ENCODE measurements at regions not wholly inside any gene's neighbourhood (a gene's known extent, or its start where the extent isn't known, plus 50 kb on each side); places are given as distances from the start of the nearest gene placed in this dataset.

- DNase-seq: no peak
Measured at GRCh38 chr14:62168564-62169155, 406.4 kb downstream of the SNAPC1 start.

GRCh38 chr14:62179367-62180018, 417.3 kb downstream of the SNAPC1 start:
- DNase-seq: no peak

GRCh38 chr14:62181591-62181990, 419.4 kb downstream of the SNAPC1 start:
- DNase-seq: no peak

DNA sequence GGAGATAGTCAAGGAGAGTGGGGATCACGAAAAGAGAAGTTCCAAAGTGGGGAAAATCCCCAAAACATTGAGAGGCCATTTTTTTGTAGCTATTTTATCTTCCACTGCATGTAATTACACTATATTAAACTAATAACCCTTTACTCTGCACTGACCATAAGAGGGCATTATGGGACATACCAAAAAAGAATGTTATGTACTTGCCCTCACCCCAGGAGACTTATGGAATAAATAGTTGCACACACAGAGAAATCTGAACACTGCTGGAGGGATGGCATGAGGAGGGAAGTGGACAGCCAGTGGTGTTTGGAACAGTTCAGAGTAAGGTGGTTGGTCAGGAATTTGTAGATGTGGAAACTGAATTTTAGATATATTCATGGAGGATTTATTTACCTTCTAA, 422.9 kb downstream of the SNAPC1 start:
- DNase-seq: no peak

- DNase-seq: no peak
Measured at GRCh38 chr14:62187265-62187664, 425.0 kb downstream of the SNAPC1 start.

DNA sequence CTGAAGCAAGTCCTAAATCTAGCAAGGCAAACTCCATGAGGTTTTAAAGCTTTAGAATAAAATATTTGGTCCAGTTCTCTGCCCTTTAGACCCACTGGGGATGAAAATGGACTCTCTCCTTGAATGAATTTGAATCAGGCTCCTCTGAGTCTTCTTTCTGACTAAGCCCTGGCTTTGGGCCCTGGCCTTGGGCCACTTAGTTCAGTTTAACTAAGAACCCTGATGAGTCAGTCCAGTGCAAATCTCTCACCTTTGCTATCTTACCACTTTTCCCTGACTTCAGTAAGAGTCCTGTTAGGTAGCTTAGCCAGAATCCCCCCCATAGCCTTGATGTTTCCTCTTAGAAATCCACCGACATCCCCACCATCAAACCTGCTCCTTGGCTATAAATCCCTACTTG, 427.5 kb downstream of the SNAPC1 start:
- DNase-seq: no peak

- no peak for DNase-seq
Measured at GRCh38 chr14:62206456-62206855, 444.2 kb downstream of the SNAPC1 start.

DNA sequence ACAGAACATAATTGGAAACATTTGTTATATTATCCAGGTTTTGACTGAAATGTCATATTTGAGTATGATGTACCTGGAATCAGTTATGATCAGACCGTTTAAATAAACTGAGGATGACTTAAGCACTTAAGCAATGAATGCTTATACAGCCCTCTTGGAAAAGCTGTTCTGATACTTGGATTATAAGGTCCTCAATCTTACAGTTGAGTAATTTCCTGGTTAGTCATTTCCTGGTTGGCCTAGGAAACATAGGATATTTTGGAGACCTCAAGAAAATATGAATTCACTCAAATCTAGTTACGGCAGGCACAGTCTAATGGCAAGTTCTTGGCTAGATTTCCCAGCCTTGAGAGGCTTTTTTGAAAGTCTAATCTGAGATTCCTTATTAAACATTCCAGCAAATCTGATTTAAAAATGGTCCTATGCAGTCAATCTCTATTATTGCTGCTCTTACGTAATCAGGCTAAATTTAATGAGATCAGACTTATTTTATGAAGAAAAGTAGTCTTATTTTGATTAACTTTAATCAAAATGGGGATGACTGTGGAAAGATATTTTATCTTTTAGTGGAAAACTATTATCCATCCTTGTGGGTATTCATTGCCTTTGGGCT, 447.2 kb downstream of the SNAPC1 start:
- DNase-seq: no peak

- DNase-seq: no peak
Measured at GRCh38 chr14:62213516-62213915, 451.3 kb downstream of the SNAPC1 start.

DNA sequence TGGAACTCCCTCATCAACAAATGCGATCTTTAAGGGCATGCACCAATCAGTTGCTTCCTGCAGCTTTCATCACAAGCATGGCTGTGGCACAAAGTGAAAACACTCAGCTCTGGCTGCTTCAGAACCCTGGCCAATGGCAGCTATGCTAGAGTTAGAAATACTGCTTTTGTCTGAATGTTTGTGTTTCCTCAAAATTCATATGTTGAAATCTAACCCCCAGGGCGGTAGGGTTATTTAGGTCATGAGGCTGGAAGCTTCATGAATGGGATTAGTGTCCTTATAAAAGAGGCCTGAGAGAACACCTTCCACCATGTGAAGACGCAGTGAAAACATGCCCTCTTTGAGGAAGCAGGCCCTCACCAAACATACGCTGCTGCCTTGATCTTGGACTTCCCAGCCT, 453.9 kb downstream of the SNAPC1 start:
- DNase-seq: no peak

DNA sequence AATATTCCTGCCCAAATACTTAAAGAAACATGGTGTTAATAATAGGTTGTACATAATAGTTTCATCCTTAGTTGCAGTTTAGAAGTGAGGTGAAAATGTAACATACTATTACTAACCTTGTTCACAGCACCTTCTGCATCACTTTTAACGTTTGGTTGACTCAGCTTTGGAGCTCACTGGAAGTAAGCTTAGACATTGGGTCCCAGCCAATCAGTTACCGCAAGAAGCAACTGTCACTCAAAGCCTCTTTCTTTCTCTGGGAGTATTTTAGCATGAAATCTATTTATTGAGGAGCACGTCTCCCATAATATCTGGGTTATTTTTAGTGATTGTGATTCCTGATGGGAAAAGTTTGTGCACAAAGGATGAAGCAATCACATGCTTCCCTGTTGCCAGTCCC, 472.6 kb downstream of the SNAPC1 start:
- DNase-seq: no peak

DNA sequence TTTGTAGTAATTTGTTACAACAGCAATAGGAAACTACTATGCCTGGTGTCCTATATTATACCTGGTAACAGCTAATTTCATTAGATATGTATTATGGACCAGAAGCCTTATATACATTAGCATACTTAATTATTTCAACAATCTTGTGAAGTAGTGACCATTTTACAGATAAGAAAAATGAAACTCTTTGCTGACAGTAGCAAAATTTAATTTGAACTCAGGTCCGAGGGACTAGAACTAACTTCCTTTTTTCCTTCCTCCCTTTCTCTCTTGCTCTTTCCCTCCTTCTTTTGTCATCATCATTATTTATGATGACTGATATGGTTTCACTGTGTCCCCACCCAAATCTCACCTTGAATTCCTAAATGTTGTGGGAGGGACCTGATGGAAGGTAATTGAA, 482.0 kb downstream of the SNAPC1 start:
- no peak for DNase-seq

GRCh38 chr14:62247266-62247665, 485.0 kb downstream of the SNAPC1 start:
- DNase-seq: no peak

DNA sequence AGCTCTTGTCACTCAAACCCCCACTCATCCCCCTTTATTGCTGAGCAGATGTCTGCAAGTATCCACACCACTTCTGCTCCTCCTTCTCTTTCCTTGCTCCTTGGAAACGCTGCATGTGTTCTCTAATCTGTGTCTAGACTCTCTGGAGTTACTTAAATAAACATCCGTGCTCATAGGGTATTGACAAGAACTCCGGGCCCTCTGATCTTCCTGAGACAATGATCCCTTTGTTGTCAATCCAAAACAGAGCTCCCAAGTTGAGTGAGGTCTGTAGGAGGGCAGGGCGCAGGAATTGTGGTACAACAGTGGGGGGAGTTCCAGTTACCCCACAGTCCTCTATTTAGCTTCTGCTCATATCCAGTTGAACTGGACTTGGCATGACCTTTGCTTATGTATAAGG, 489.0 kb downstream of the SNAPC1 start:
- no peak for DNase-seq

- DNase-seq: no peak
Measured at GRCh38 chr14:62253171-62253570, 491.0 kb downstream of the SNAPC1 start.

GRCh38 chr14:62253911-62254310, 491.7 kb downstream of the SNAPC1 start:
- DNase-seq: no peak

DNA sequence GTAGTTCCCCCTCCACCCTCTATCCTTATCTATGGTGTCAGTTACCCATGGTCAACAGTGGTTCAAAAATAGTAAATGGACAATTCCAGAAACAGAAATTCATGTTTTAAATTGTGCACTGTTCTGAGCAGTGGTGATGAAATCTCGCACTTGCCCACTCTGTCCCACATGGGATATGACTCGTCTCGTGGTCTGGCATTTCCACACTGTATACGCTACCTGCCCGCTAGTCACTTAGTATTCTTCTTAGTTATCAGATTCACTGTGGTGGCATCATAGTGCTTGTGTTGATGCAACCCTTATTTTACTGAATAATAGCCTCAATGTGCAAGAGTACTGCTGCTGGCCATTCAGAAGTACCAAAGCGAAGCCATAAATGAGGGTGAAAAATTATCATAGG, 507.0 kb downstream of the SNAPC1 start:
- DNase-seq: no peak

- no peak for DNase-seq
Measured at GRCh38 chr14:62270236-62270635, 508.0 kb downstream of the SNAPC1 start.

- DNase-seq: no peak
Measured at GRCh38 chr14:62280366-62280765, 518.1 kb downstream of the SNAPC1 start.

GRCh38 chr14:62283837-62284236, 521.6 kb downstream of the SNAPC1 start:
- DNase-seq: no peak

DNA sequence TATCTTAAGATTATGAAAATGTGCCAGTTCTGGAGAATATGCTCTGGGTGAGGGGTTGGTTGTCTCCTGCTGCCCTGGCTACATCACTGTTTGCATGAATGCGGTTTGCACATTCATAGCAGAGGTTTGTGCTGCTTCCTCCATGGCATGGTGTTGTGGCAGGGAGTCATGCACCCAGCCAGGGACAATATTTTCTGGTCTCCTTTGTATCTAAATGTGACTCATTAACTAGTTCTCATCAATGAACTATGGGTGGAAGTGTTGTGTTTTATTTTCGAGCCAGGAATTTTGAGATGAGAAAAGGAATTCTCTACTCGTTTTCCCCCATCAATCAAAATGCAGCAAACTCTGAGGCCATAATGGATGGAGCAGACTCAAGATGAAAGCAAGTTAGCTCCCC, 527.3 kb downstream of the SNAPC1 start:
- no peak for DNase-seq

DNA sequence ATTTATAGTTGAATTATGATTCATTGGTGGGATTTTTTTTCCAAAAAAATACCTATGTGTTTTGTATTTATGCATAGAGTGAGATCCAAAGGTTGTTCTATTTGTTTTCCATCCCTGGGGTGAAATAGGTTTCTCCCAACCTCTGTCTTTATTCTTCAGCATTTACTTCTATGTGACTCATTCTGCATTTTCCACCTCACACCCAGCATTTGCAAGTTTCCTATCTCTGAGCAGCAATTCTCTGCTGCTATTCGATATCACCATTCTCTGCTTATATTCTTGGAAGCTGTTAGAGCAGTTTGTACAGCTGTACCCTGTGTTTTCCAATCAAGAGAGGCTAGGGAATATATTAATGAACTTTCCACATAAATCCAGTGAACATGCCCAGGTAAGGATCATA, 538.9 kb downstream of the SNAPC1 start:
- DNase-seq: no peak

GRCh38 chr14:62301911-62302310, 539.7 kb downstream of the SNAPC1 start:
- DNase-seq: no peak

DNA sequence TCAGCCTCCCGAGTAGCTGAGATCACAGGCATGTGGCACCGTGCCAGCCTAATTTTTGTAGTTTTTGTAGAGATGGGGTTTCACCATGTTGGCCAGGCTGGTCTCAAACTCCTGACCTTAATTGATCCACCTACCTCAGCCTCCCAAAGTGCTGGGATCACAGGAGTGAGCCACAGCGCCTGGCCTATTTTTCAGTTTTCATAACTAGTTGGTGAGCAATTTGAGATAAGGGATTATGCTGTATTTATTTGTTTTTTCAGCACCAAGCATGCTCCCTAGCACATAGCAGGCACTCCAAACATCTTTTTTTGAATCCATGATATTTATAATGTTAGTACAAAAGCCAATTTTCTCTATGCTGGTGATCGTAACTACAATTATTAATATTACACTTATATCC, 541.2 kb downstream of the SNAPC1 start:
- DNase-seq: no peak

DNA sequence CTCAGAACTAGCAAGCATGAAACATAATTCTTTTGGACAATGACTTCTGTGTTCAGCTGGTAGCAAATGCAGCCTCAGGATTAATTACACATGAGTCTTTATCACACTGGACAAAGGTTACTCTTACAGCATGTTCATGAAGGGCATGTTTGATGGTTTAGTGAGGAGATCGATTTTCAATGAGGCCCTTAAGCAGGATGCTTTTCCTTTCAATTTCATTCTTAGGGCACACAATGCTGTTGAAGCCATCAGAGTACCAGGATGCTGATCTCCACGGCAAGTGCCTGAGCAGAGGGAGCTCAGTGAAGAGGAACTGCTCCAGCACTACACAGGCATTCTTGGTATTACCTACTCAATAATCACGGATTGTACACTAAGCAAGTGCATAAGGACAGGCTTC, 542.0 kb downstream of the SNAPC1 start:
- no peak for DNase-seq

All from activated CD4-positive, CD25-positive, alpha-beta regulatory T cell (primary cell).